ENCODE measurements at regions not wholly inside any gene's neighbourhood (a gene's known extent, or its start where the extent isn't known, plus 50 kb on each side); places are given as distances from the start of the nearest gene placed in this dataset.

DNA sequence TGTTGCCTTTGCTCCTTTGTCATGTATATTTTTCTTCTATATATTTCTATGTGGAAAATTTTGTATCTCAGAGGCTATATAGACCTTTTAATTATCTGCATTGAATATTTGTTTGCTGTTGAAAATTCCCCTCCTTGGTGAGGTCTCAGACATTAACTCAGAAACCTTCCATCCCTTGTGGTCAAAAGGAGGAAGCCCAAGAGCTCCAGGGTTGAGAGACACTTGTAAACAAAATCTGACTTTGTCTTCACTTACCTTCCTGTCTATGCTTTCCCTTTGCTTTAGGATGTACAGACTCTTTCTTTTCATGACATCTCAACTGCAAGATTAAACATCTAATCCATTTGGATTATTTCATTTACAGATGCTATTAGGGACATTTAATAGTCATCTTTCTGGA, 157.5 kb downstream of the PCDH20 start:
- DNase-seq (ENCODE audit: low spot score), result no peak
- TF ChIP-seq, protein P1, sequence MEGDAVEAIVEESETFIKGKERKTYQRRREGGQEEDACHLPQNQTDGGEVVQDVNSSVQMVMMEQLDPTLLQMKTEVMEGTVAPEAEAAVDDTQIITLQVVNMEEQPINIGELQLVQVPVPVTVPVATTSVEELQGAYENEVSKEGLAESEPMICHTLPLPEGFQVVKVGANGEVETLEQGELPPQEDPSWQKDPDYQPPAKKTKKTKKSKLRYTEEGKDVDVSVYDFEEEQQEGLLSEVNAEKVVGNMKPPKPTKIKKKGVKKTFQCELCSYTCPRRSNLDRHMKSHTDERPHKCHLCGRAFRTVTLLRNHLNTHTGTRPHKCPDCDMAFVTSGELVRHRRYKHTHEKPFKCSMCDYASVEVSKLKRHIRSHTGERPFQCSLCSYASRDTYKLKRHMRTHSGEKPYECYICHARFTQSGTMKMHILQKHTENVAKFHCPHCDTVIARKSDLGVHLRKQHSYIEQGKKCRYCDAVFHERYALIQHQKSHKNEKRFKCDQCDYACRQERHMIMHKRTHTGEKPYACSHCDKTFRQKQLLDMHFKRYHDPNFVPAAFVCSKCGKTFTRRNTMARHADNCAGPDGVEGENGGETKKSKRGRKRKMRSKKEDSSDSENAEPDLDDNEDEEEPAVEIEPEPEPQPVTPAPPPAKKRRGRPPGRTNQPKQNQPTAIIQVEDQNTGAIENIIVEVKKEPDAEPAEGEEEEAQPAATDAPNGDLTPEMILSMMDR (IDR thresholded peaks at IDR 0.05; ENCODE audit: borderline replicate concordance, control extremely low read depth, extremely low read depth, insufficient read depth, missing control alignments), result no peak
- in situ Hi-C loops (cut with MboI; ENCODE audit: low sequenced_read_pairs, unreplicated experiment), result no loop called here

DNA sequence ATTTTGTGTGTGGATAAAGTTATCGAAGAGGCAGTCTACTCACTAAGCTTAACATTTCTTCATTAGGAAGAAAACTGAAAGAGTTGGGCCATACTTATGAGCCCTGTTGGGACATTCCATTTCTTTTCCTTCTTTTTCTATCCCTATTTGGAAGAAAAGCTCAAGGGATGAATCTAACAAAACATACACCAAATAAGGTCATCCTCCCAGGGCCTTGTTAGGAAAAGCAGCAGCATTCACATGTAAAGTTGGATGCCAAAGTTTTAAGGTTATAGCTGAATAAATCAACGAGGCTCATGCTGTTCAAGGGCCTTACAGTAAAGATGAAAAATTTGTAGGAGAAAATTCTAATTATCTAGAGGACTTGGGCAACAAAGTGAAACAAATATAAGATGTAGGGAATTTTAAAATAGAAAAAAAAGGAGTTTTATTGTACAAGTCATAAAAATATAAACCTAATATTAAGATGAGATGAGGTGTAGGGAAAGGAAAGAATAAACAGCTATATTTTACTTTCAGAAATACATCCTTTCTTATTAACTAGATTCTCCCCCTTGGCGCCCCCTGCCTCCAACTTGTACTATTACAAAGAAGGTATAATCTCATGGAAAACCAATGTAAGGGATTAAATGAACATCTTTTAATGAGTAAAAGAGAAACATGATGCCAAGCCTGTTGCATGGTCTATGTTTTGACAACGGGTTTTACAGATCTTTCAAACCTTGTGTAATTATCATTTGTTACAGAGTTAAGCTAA, 160.4 kb downstream of the PCDH20 start:
- TF ChIP-seq, protein P1 (IDR thresholded peaks at IDR 0.05; ENCODE audit: borderline replicate concordance, control extremely low read depth, extremely low read depth, insufficient read depth, missing control alignments), result no peak
- no peak for DNase-seq (ENCODE audit: low spot score)
- in situ Hi-C loops (cut with MboI; ENCODE audit: low sequenced_read_pairs, unreplicated experiment), result no loop called here

DNA sequence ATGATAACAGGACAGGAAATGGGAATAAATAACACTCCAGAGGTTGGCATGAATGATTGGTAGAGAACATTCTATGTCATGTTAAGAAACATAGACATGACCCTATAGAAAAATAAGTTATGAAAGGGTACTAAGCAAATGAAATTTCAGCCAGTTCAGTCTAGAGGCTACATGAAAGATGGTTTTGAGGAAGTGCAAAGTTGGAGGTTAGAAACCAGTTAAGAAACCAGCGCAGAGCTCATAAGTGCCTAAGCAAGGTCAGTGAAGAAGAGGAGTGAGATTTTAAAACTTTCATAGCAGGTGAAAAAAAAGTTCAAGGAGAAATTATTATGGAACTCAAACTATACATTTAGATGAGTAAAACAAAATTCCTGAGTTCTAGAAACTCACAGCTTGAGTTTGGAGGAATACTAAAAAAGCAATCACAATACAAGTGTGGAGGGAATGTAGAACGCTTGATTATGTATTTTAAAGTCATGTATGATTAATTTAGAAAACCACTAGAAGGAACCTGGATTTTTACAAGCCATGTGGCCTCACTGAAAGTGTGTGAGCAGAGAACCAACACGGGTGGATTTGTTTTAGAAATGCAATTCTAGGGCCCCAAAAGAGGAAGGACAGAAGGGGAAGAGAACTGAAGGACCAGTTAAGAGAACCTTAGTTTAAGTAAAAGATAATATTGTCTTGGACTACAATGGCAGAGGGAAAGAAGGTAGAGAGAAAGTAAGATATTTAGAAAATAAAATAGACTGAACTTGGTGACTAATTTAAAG, 162.4 kb downstream of the PCDH20 start:
- TF ChIP-seq, protein P1 (IDR thresholded peaks at IDR 0.05; ENCODE audit: borderline replicate concordance, control extremely low read depth, extremely low read depth, insufficient read depth, missing control alignments), result no peak
- in situ Hi-C loops (cut with MboI; ENCODE audit: low sequenced_read_pairs, unreplicated experiment), result no loop called here
- no peak for DNase-seq (ENCODE audit: low spot score)

DNA sequence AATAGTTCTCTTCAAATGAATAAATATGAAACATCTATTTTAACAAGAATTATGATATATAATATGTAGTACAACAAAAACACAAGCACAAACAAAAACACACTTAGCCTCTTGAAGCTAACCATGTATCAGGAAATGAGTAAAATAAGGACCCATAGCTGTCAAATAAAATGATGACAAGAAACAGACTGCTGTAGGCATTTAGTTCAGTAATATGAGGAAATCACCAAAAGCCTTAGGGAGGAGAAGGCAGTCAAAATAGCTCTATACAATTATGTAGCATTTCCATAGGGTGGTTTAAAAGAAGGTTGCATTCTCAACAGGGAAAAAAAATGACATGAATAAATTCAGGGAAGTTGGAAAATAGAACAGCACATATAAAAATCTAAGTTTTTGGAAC, 163.4 kb downstream of the PCDH20 start:
- in situ Hi-C loops (cut with MboI; ENCODE audit: low sequenced_read_pairs, unreplicated experiment), result no loop called here
- TF ChIP-seq, protein P1 (IDR thresholded peaks at IDR 0.05; ENCODE audit: borderline replicate concordance, control extremely low read depth, extremely low read depth, insufficient read depth, missing control alignments), result no peak
- no peak for DNase-seq (ENCODE audit: low spot score)

DNA sequence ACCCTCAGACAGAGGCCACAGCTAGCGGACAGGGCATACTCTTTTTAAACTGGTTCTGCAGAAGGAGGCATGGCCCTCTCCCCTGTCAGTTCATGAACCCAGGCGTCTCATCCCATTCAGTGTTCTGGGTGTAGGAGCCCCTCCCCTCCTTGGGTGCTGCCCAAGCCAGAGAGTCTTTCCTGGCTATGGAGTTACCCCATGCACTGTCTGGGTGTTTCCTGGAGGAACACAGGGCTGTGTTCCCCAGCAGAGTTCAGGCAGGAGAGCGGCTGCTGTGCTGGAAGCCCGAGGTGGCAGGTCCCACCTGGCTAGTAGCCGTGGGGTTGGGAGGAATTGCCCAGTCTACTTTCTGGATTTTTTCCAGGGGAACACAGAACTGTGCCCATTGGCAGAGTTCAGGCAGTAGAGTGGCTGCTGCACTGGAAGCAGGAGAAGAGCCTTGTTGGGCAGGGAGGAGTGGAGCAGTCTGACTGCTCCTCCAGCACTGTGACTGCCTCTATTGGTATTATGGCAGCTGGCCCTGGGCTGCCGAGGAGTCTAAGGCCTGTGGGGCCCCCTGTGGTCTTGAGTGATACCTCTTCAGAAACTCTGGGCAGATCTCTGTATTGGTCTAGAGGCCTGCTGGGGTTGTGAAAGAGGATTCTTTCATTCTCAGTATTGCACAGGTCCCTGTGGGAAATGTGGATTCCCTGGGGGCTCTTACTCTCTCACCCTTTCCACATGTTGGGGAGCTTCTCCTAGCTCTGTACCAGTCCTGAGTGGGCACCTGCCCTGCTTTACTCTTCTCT, 168.3 kb downstream of the PCDH20 start:
- TF ChIP-seq, protein P1 (IDR thresholded peaks at IDR 0.05; ENCODE audit: borderline replicate concordance, control extremely low read depth, extremely low read depth, insufficient read depth, missing control alignments), result no peak
- DNase-seq (ENCODE audit: low spot score), result no peak
- in situ Hi-C loops (cut with MboI; ENCODE audit: low sequenced_read_pairs, unreplicated experiment), result no loop called here

DNA sequence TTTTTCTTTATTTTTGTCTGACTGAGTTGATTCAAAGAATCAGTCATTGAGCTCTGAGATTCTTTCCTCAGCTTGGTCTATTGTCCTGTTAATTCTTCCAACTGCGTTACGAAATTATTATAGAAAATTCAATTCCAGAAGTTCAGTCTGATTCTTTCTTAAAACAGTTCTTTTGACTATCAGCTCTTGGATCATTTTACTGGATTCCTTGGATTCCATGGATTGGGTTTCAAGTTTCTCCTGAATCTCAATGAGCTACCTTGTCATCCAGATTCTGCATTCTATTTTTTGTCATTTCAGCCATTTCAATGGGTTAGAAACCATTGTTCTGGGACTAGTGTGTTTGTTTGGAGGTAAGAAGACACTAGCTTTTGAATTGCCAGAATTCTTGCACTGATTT, 169.3 kb downstream of the PCDH20 start:
- TF ChIP-seq, protein P1 (IDR thresholded peaks at IDR 0.05; ENCODE audit: borderline replicate concordance, control extremely low read depth, extremely low read depth, insufficient read depth, missing control alignments), result no peak
- in situ Hi-C loops (cut with MboI; ENCODE audit: low sequenced_read_pairs, unreplicated experiment), result no loop called here
- DNase-seq (ENCODE audit: low spot score), result no peak

Data from GM13976 (cell line).